GM21717 (cell line): ENCODE measurements at regions not wholly inside any gene's neighbourhood (a gene's known extent, or its start where the extent isn't known, plus 50 kb on each side); places are given as distances from the start of the nearest gene placed in this dataset.
"Not testable (repeated sequence)": the region's sequence is repeated elsewhere in the genome, so short reads cannot be mapped to it uniquely, and the experiment has no call there.

ENCODE experiments used
- ATAC-seq: cut with Tn5 transposase; IDR thresholded peaks from one replicate; pipeline ENCODE4 v1.9.1; 2021; ENCODE audit warnings: mild to moderate bottlenecking, moderate library complexity; ENCODE audit not compliant: unreplicated experiment

GRCh38 chr5:97568382-97568781 is 385.3 kb upstream of the RIOK2 start:
- no peak for ATAC-seq

DNA sequence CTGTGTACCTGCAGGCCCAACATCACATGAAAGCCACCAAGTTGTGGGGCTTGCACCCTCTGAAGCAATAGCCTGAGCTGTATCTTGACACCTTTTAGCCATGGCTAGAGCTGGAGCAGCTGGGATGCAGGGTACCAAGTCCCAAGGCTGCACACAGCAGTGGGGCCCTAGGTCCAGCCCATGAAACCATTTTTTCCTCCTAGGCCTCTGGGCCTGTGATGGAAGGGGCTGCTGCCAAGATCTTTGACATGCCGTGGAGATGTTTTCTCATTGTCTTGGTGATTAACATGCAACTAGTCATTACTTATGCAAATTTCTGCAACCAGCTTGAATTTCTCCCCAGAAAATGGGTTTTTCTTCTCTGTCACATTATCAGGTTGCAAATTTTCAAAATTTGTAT is 387.2 kb upstream of the RIOK2 start:
- no peak for ATAC-seq

GRCh38 chr5:97575322-97575721 is 392.3 kb upstream of the RIOK2 start:
- ATAC-seq: no peak

DNA sequence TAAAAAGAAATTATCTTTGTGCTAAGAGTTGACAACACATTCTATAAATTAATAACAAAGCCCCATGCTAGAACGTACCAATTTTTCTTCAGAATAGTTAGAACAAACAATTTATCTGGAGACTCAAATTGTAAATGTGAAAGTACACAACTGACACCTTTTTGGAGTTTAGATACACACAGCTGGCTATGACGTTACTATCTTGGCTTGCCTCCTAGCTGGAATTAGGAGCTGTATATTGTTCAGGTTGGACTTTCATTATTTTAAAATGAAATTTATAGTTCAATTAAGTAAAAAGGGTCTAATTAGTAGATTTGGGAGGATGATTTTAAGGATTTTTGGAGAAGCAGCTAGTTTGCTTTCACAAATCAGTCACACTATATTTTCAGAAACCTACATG is 393.9 kb upstream of the RIOK2 start:
- ATAC-seq: no peak

GRCh38 chr5:97579977-97580376 is 396.9 kb upstream of the RIOK2 start:
- not testable (repeated sequence) for ATAC-seq

GRCh38 chr5:97580746-97581145 is 397.7 kb upstream of the RIOK2 start:
- ATAC-seq: no peak

- ATAC-seq: no peak
These were observed 408.7 kb upstream of the RIOK2 start for GRCh38 chr5:97591781-97592180.

DNA sequence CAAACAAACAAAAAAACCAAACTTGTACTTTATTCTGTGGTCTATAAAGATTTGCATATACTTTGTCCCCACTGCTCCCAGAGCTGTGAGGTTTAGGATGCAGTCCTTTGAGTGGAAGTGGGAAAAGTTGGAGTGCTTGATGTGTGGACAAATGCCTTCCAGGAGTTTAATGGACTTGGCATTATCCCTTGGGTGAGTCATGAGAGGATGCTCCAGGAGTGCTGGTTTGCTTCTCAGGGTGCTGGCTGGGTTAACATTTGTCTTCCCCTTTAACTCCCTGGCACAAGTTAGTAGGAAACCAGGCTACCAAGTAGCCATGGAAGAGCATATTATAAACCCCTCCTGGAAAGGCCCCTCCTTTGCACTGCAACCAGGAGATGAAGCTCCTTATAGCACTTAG is 417.4 kb upstream of the RIOK2 start:
- ATAC-seq: no peak

- no peak for ATAC-seq
These were observed 418.6 kb upstream of the RIOK2 start for GRCh38 chr5:97601651-97602050.

GRCh38 chr5:97606531-97606930 is 423.5 kb upstream of the RIOK2 start:
- no peak for ATAC-seq

GRCh38 chr5:97608501-97608900 is 425.5 kb upstream of the RIOK2 start:
- ATAC-seq: no peak

- no peak for ATAC-seq
These were observed 435.7 kb upstream of the RIOK2 start for GRCh38 chr5:97618721-97619120.

DNA sequence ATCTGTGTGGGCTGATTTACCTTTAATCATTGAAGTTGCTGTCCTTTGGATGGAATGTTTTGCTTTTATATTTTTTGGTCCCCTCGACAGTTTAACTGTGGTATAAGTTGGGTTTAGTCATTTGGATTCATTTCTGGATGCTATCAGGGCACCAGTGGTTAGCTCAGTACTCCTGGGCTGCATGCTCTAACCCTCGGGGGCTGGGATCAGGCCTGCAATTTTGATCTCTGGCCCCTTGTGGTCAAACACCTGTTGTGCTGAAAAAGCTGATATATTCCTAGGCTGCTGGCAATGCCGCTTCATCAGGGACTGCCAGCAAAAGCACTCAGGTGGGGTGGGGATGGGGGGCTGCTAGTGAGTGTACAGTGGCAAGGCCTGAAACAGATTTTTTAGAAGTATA is 440.4 kb upstream of the RIOK2 start:
- ATAC-seq: no peak

DNA sequence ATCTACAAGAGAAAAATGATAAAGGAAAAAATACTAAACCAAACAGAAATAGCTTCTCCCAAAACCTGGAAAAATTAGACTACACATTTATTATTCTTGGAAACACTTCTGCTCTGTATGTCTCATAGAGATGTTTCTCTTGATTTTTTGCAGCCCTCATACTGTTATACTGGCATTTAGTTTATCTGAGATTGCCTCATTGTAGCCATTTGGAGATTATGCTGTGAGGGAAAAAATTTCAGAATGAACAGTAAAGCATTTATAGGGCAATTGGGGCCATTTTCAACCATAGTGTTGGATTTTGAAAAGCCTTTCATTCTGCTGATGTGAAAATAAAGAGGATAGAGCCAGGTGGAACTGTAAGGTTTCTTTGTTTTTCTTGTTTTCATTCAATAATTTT is 441.8 kb upstream of the RIOK2 start:
- no peak for ATAC-seq

DNA sequence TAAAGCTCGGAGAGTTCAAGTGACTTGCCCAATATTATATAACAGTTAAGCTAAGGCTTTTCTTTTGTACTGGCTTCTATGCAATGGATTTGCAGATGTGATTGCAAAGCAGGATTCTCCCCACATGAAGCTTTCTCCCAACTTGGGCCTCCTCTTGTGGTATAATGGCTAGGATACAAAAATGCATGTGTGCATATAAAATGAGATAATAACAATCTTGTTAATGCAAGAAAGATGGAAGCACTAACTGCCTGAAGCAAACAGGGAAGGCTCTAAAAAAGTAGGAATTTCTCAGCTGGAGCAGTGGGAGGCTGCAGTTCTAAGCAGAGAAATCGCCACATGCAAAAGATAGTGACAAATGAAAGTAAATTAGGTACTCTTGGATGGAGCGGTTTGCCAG is 444.2 kb upstream of the RIOK2 start:
- ATAC-seq: no peak

DNA sequence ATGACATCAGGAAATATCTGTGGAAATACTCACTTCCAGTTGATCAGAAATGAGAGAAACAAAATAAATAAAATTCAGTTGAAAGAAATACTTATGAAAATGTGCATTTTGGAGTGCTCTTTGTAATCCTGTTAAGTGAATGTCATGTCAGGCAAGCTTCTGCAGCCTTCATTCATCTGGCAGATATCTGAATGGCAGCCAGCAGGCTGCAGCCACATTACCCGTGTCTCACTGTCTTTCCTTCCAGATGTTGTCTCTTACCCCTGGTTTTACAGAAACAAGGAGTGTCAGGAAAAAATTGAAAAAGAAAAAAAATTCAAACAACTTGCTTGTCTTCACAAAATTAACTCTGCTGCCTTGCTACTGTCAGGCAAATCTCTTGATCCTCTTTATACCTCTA is 445.0 kb upstream of the RIOK2 start:
- no peak for ATAC-seq

DNA sequence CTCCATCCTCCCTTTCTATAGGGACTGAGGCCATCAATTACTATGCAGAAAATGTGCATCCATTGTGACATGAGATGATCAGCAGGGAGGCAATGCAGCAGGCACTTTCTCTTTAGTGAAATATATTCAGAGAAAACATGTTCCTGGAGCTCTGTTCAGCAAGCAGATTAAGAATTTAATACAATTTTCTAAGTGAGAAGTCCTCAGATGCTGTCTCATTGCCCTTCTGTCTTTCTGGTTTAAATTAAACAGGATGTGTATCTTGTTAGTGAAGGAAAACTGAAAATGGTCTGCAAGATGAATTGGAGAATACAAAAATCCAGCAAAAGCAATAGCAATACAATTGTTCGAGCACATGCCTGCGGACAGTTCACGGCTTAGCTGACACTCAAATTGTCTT is 445.8 kb upstream of the RIOK2 start:
- ATAC-seq: no peak

GRCh38 chr5:97629276-97629675 is 446.2 kb upstream of the RIOK2 start:
- no peak for ATAC-seq

- no peak for ATAC-seq
These were observed 452.5 kb upstream of the RIOK2 start for GRCh38 chr5:97635553-97635952.

- ATAC-seq: no peak
These were observed 453.7 kb upstream of the RIOK2 start for GRCh38 chr5:97636766-97637165.

DNA sequence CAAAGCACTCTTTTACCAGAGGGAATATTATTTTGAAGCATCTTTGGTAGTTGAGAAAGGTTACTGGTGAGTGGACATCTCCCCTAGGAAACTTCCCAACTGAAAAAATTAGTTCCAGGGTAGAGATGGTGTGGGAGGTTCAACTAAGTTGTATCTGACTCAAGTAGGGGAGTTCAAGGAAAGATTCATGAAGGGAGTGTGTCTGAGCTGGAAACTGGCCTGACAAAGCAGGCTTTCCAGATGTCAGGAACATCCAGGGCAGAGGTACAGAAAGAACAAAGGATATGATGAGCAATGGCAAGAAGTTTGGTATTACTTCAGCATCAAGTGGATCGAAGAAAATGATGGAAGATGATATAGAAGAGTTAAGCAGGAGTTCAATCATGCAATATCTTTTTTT is 458.0 kb upstream of the RIOK2 start:
- no peak for ATAC-seq

GRCh38 chr5:97644206-97644605 is 461.2 kb upstream of the RIOK2 start:
- no peak for ATAC-seq

DNA sequence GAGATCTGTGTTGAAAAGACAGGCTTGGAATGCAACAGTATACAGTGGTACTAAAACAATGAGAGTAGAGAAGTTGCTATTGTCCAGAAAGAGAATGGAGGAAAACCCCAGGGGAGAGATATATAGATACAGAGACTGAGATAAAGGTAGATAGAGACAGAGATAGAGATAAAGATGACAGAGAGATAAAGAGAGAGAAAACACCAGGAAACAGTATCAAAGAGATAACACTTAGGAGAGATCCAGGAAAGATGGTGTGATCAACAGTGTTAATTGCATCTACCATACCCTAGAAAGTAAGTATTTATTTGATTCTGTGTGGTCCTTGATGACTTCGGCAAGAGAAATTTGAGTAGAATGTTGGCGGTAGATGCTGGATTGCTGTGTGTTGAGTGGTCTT is 461.8 kb upstream of the RIOK2 start:
- no peak for ATAC-seq

GRCh38 chr5:97657239-97657638 is 474.2 kb upstream of the RIOK2 start:
- ATAC-seq: no peak
